ENCODE measurements at regions not wholly inside any gene's neighbourhood (a gene's known extent, or its start where the extent isn't known, plus 50 kb on each side); places are given as distances from the start of the nearest gene placed in this dataset.
A peak's percentile ranks its signal among the peaks of the same experiment; 100 is the strongest.

GRCh38 chr6:21523652-21524051, 69.9 kb upstream of the SOX4 start:
- DNase-seq (no peak), ATAC-seq (no peak)
- intact Hi-C loops (cut with DNase I): no loop called here
- no CpG with 5 or more reads among the region's 3 CpGs for WGBS (ENCODE audit: insufficient coverage, low coverage, low lambda C conversion rate, missing lambda C conversion rate)
- H3K36me3 ChIP-seq: no peaks in the 10 kb centered on the region
- no peaks in the 10 kb centered on the region for H3K9me3 ChIP-seq
- TF ChIP-seq CTCF (IDR thresholded peaks at IDR 0.05) (no peak), POLR2A (IDR thresholded peaks at IDR 0.05) (no peak)
- H3K4me1 ChIP-seq: no peaks in the 10 kb centered on the region
- H3K4me3 ChIP-seq: no peak overlapping the region
- H3K27me3 ChIP-seq: no peaks in the 10 kb centered on the region
- H3K27ac ChIP-seq: no peak overlapping the region

GRCh38 chr6:21524201-21524600, 69.3 kb upstream of the SOX4 start:
- no peaks in the 10 kb centered on the region for H3K36me3 ChIP-seq
- intact Hi-C loops (cut with DNase I): no loop called here
- ATAC-seq (no peak), DNase-seq (no peak)
- no peaks in the 10 kb centered on the region for H3K4me1 ChIP-seq
- H3K27ac ChIP-seq: no peak overlapping the region
- H3K4me3 ChIP-seq: no peak overlapping the region
- H3K9me3 ChIP-seq: no peaks in the 10 kb centered on the region
- TF ChIP-seq POLR2A (IDR thresholded peaks at IDR 0.05): no peak
- no peak for TF ChIP-seq CTCF (IDR thresholded peaks at IDR 0.05)
- 72% methylated on average over 4 of the region's 4 CpGs for WGBS (ENCODE audit: insufficient coverage, low coverage, low lambda C conversion rate, missing lambda C conversion rate)
- no peaks in the 10 kb centered on the region for H3K27me3 ChIP-seq

- Histone ChIP-seq H3K36me3 (no peaks in the 10 kb centered on the region), H3K27me3 (no peaks in the 10 kb centered on the region), H3K9me3 (no peaks in the 10 kb centered on the region), H3K4me1 (no peaks in the 10 kb centered on the region), H3K4me3 (no peak overlapping the region), H3K27ac (no peak overlapping the region)
- ATAC-seq (peak in 1 of 4 donors; percentile 64), DNase-seq (no peak)
- no peak for TF ChIP-seq CTCF (IDR thresholded peaks at IDR 0.05)
- no peak for TF ChIP-seq POLR2A (IDR thresholded peaks at IDR 0.05)
- intact Hi-C loops (cut with DNase I): no loop called here
- WGBS (ENCODE audit: insufficient coverage, low coverage, low lambda C conversion rate, missing lambda C conversion rate): 0% methylated on average over 1 of the region's 1 CpG
These were observed 66.6 kb upstream of the SOX4 start for GRCh38 chr6:21526974-21527373.

GRCh38 chr6:21527731-21528130, 65.8 kb upstream of the SOX4 start:
- Histone ChIP-seq H3K36me3 (no peaks in the 10 kb centered on the region), H3K9me3 (no peaks in the 10 kb centered on the region), H3K27ac (no peak overlapping the region), H3K4me1 (no peaks in the 10 kb centered on the region), H3K4me3 (no peak overlapping the region), H3K27me3 (no peaks in the 10 kb centered on the region)
- DNase-seq (no peak), ATAC-seq (peak in 3 of 4 donors; percentile 41 to 97 (median 77))
- intact Hi-C loops (cut with DNase I): no loop called here
- TF ChIP-seq CTCF (IDR thresholded peaks at IDR 0.05) (peak in 3 of 4 donors; percentile 20 to 38 (median 37)), POLR2A (IDR thresholded peaks at IDR 0.05) (no peak)

- WGBS (ENCODE audit: insufficient coverage, low coverage, low lambda C conversion rate, missing lambda C conversion rate): 87% methylated on average over 3 of the region's 5 CpGs
- TF ChIP-seq CTCF (IDR thresholded peaks at IDR 0.05): no peak
- Histone ChIP-seq H3K9me3 (no peaks in the 10 kb centered on the region), H3K4me3 (no peak overlapping the region), H3K27me3 (no peaks in the 10 kb centered on the region), H3K4me1 (no peaks in the 10 kb centered on the region), H3K27ac (no peak overlapping the region), H3K36me3 (no peaks in the 10 kb centered on the region)
- intact Hi-C loops (cut with DNase I): no loop called here
- DNase-seq (no peak), ATAC-seq (no peak)
These were observed 64.1 kb upstream of the SOX4 start for GRCh38 chr6:21529431-21529830.
